ENCODE measurements at regions not wholly inside any gene's neighbourhood (a gene's known extent, or its start where the extent isn't known, plus 50 kb on each side); places are given as distances from the start of the nearest gene placed in this dataset.

- Histone ChIP-seq H3K27ac (ENCODE audit: insufficient read depth, low read length, poor library complexity, severe bottlenecking) (no peak overlapping the region), H3K36me3 (ENCODE audit: control insufficient read depth, insufficient read depth, low read length) (no peaks in the 10 kb centered on the region), H3K4me3 (ENCODE audit: insufficient read depth, low read depth, low read length, poor library complexity, severe bottlenecking) (no peak overlapping the region), H3K4me1 (ENCODE audit: control insufficient read depth, insufficient read depth, low read length, poor library complexity, severe bottlenecking) (no peaks in the 10 kb centered on the region), H3K9me3 (ENCODE audit: control insufficient read depth, low read length) (no peaks in the 10 kb centered on the region), H3K27me3 (replicated peaks; ENCODE audit: control insufficient read depth, insufficient read depth, low read length, poor library complexity, severe bottlenecking) (no peaks in the 10 kb centered on the region)
- DNase-seq = no peak
Measured at GRCh38 chr22:47786650-47787290, 1024.3 kb downstream of the TBC1D22A start.

- no peak overlapping the region for H3K4me3 ChIP-seq (ENCODE audit: insufficient read depth, low read depth, low read length, poor library complexity, severe bottlenecking)
- no peaks in the 10 kb centered on the region for H3K9me3 ChIP-seq (ENCODE audit: control insufficient read depth, low read length)
- DNase-seq = no peak
- no peaks in the 10 kb centered on the region for H3K27me3 ChIP-seq (replicated peaks; ENCODE audit: control insufficient read depth, insufficient read depth, low read length, poor library complexity, severe bottlenecking)
- no peaks in the 10 kb centered on the region for H3K36me3 ChIP-seq (ENCODE audit: control insufficient read depth, insufficient read depth, low read length)
- H3K27ac ChIP-seq (ENCODE audit: insufficient read depth, low read length, poor library complexity, severe bottlenecking) = no peak overlapping the region
- H3K4me1 ChIP-seq (ENCODE audit: control insufficient read depth, insufficient read depth, low read length, poor library complexity, severe bottlenecking) = no peaks in the 10 kb centered on the region
Measured at GRCh38 chr22:47784991-47785390, 1022.5 kb downstream of the TBC1D22A start.

- no peak overlapping the region for H3K4me3 ChIP-seq (ENCODE audit: insufficient read depth, low read depth, low read length, poor library complexity, severe bottlenecking)
- no peak overlapping the region for H3K27ac ChIP-seq (ENCODE audit: insufficient read depth, low read length, poor library complexity, severe bottlenecking)
- no peaks in the 10 kb centered on the region for H3K27me3 ChIP-seq (replicated peaks; ENCODE audit: control insufficient read depth, insufficient read depth, low read length, poor library complexity, severe bottlenecking)
- H3K4me1 ChIP-seq (ENCODE audit: control insufficient read depth, insufficient read depth, low read length, poor library complexity, severe bottlenecking) = no peaks in the 10 kb centered on the region
- no peaks in the 10 kb centered on the region for H3K36me3 ChIP-seq (ENCODE audit: control insufficient read depth, insufficient read depth, low read length)
- no peak for DNase-seq
- H3K9me3 ChIP-seq (ENCODE audit: control insufficient read depth, low read length) = no peaks in the 10 kb centered on the region
Measured at GRCh38 chr22:47784367-47784983, 1022.0 kb downstream of the TBC1D22A start.

- Histone ChIP-seq H3K36me3 (ENCODE audit: control insufficient read depth, insufficient read depth, low read length) (no peaks in the 10 kb centered on the region), H3K4me1 (ENCODE audit: control insufficient read depth, insufficient read depth, low read length, poor library complexity, severe bottlenecking) (no peaks in the 10 kb centered on the region), H3K27me3 (replicated peaks; ENCODE audit: control insufficient read depth, insufficient read depth, low read length, poor library complexity, severe bottlenecking) (no peaks in the 10 kb centered on the region), H3K9me3 (ENCODE audit: control insufficient read depth, low read length) (no peaks in the 10 kb centered on the region), H3K27ac (ENCODE audit: insufficient read depth, low read length, poor library complexity, severe bottlenecking) (no peak overlapping the region), H3K4me3 (ENCODE audit: insufficient read depth, low read depth, low read length, poor library complexity, severe bottlenecking) (no peak overlapping the region)
- DNase-seq = no peak
Measured at GRCh38 chr22:47783433-47784366, 1021.2 kb downstream of the TBC1D22A start.

- H3K36me3 ChIP-seq (ENCODE audit: control insufficient read depth, insufficient read depth, low read length) = no peaks in the 10 kb centered on the region
- no peaks in the 10 kb centered on the region for H3K9me3 ChIP-seq (ENCODE audit: control insufficient read depth, low read length)
- no peaks in the 10 kb centered on the region for H3K27me3 ChIP-seq (replicated peaks; ENCODE audit: control insufficient read depth, insufficient read depth, low read length, poor library complexity, severe bottlenecking)
- no peaks in the 10 kb centered on the region for H3K4me1 ChIP-seq (ENCODE audit: control insufficient read depth, insufficient read depth, low read length, poor library complexity, severe bottlenecking)
- no peak overlapping the region for H3K27ac ChIP-seq (ENCODE audit: insufficient read depth, low read length, poor library complexity, severe bottlenecking)
- H3K4me3 ChIP-seq (ENCODE audit: insufficient read depth, low read depth, low read length, poor library complexity, severe bottlenecking) = no peak overlapping the region
- DNase-seq = no peak
Measured at GRCh38 chr22:47782328-47783075, 1020.1 kb downstream of the TBC1D22A start.

GRCh38 chr22:47781427-47782111 is 1019.1 kb downstream of the TBC1D22A start:
- Histone ChIP-seq H3K27ac (ENCODE audit: insufficient read depth, low read length, poor library complexity, severe bottlenecking) (no peak overlapping the region), H3K4me3 (ENCODE audit: insufficient read depth, low read depth, low read length, poor library complexity, severe bottlenecking) (no peak overlapping the region), H3K36me3 (ENCODE audit: control insufficient read depth, insufficient read depth, low read length) (no peaks in the 10 kb centered on the region), H3K9me3 (ENCODE audit: control insufficient read depth, low read length) (no peaks in the 10 kb centered on the region), H3K27me3 (replicated peaks; ENCODE audit: control insufficient read depth, insufficient read depth, low read length, poor library complexity, severe bottlenecking) (no peaks in the 10 kb centered on the region), H3K4me1 (ENCODE audit: control insufficient read depth, insufficient read depth, low read length, poor library complexity, severe bottlenecking) (no peaks in the 10 kb centered on the region)
- no peak for DNase-seq

- Histone ChIP-seq H3K36me3 (ENCODE audit: control insufficient read depth, insufficient read depth, low read length) (no peaks in the 10 kb centered on the region), H3K27me3 (replicated peaks; ENCODE audit: control insufficient read depth, insufficient read depth, low read length, poor library complexity, severe bottlenecking) (no peaks in the 10 kb centered on the region), H3K4me3 (ENCODE audit: insufficient read depth, low read depth, low read length, poor library complexity, severe bottlenecking) (no peak overlapping the region), H3K27ac (ENCODE audit: insufficient read depth, low read length, poor library complexity, severe bottlenecking) (no peak overlapping the region), H3K4me1 (ENCODE audit: control insufficient read depth, insufficient read depth, low read length, poor library complexity, severe bottlenecking) (no peaks in the 10 kb centered on the region), H3K9me3 (ENCODE audit: control insufficient read depth, low read length) (no peaks in the 10 kb centered on the region)
- no peak for DNase-seq
Measured at GRCh38 chr22:47781024-47781423, 1018.6 kb downstream of the TBC1D22A start.

- Histone ChIP-seq H3K36me3 (ENCODE audit: control insufficient read depth, insufficient read depth, low read length) (no peaks in the 10 kb centered on the region), H3K4me3 (ENCODE audit: insufficient read depth, low read depth, low read length, poor library complexity, severe bottlenecking) (no peak overlapping the region), H3K9me3 (ENCODE audit: control insufficient read depth, low read length) (no peaks in the 10 kb centered on the region), H3K4me1 (ENCODE audit: control insufficient read depth, insufficient read depth, low read length, poor library complexity, severe bottlenecking) (no peaks in the 10 kb centered on the region), H3K27ac (ENCODE audit: insufficient read depth, low read length, poor library complexity, severe bottlenecking) (no peak overlapping the region), H3K27me3 (replicated peaks; ENCODE audit: control insufficient read depth, insufficient read depth, low read length, poor library complexity, severe bottlenecking) (no peaks in the 10 kb centered on the region)
- no peak for DNase-seq
Measured at GRCh38 chr22:47780281-47780875, 1017.9 kb downstream of the TBC1D22A start.

GRCh38 chr22:47779474-47779873 is 1017.0 kb downstream of the TBC1D22A start:
- no peak overlapping the region for H3K4me3 ChIP-seq (ENCODE audit: insufficient read depth, low read depth, low read length, poor library complexity, severe bottlenecking)
- no peaks in the 10 kb centered on the region for H3K27me3 ChIP-seq (replicated peaks; ENCODE audit: control insufficient read depth, insufficient read depth, low read length, poor library complexity, severe bottlenecking)
- no peak overlapping the region for H3K27ac ChIP-seq (ENCODE audit: insufficient read depth, low read length, poor library complexity, severe bottlenecking)
- DNase-seq = no peak
- no peaks in the 10 kb centered on the region for H3K36me3 ChIP-seq (ENCODE audit: control insufficient read depth, insufficient read depth, low read length)
- no peaks in the 10 kb centered on the region for H3K9me3 ChIP-seq (ENCODE audit: control insufficient read depth, low read length)
- no peaks in the 10 kb centered on the region for H3K4me1 ChIP-seq (ENCODE audit: control insufficient read depth, insufficient read depth, low read length, poor library complexity, severe bottlenecking)
